A673 (cell line): ENCODE measurements at regions not wholly inside any gene's neighbourhood (a gene's known extent, or its start where the extent isn't known, plus 50 kb on each side); places are given as distances from the start of the nearest gene placed in this dataset.
A peak's percentile ranks its signal among the peaks of the same experiment; 100 is the strongest.
"Not testable (repeated sequence)": the region's sequence is repeated elsewhere in the genome, so short reads cannot be mapped to it uniquely, and the experiment has no call there.

Experiments
- BruUV-seq: library from RNA; stranded (reverse); fragments of 400-500 nt; replicated peaks from 2 replicates; lab custom pipeline; 2021; lab: Mats Ljungman, UMichigan
- CTCF ChIA-PET: fragments of 300-600 bp; sonication (Branson Sonifier 250); formaldehyde crosslinking; loops from one replicate; lab custom pipeline; 2022; ENCODE audit warnings: antibody characterized with exemption; lab: Charles Lee
- POLR2A ChIA-PET: fragments of 300-600 bp; sonication (Branson Sonifier 250); formaldehyde crosslinking; loops from one replicate; lab custom pipeline; 2022; ENCODE audit warnings: antibody characterized with exemption; ENCODE audit not compliant: low non-redundant PET; lab: Charles Lee
- DNase-seq: peaks from one replicate; pipeline ENCODE4 v3.0.0-alpha.2; 2015; ENCODE audit warnings: low spot score
- H3K27ac ChIP-seq: fragments of 200-600 bp; sonication (generic); 2 replicates; pipeline ENCODE4 v1.5.1; 2016; ENCODE audit warnings: mixed run types, low read depth, mild to moderate bottlenecking, mixed read lengths, antibody characterized with exemption, low read length; ENCODE audit not compliant: poor library complexity, severe bottlenecking
- H3K27me3 ChIP-seq: fragments of 200-600 bp; sonication (generic); replicated peaks from 2 replicates; pipeline ENCODE4 v1.6.1; 2017; ENCODE audit warnings: mixed run types, low read depth, mild to moderate bottlenecking, mixed read lengths, antibody characterized with exemption, low read length; ENCODE audit not compliant: insufficient read depth, poor library complexity
- H3K36me3 ChIP-seq: fragments of 200-600 bp; sonication (generic); 2 replicates; pipeline ENCODE4 v1.6.1; 2016; ENCODE audit warnings: mixed run types, mild to moderate bottlenecking, mixed read lengths, antibody characterized with exemption, low read length; ENCODE audit not compliant: insufficient read depth, poor library complexity, severe bottlenecking
- H3K4me1 ChIP-seq: fragments of 200-600 bp; sonication (generic); 2 replicates; pipeline ENCODE4 v1.6.1; 2017; ENCODE audit warnings: mixed run types, mild to moderate bottlenecking, mixed read lengths, antibody characterized with exemption, low read length; ENCODE audit not compliant: insufficient read depth, poor library complexity, severe bottlenecking
- H3K4me3 ChIP-seq: fragments of 200-600 bp; sonication (generic); 2 replicates; pipeline ENCODE4 v1.5.1; 2016; ENCODE audit warnings: low read depth, mixed run types, mild to moderate bottlenecking, mixed read lengths, low read length; ENCODE audit not compliant: poor library complexity, severe bottlenecking
- H3K9me3 ChIP-seq: fragments of 200-600 bp; sonication (generic); 2 replicates; pipeline ENCODE4 v1.6.1; 2016; ENCODE audit warnings: mixed run types, low read depth, mild to moderate bottlenecking, mixed read lengths, antibody characterized with exemption, low read length; ENCODE audit not compliant: poor library complexity, severe bottlenecking
- CTCF ChIP-seq: fragments of 300-800, 200-600 bp; sonication (generic); conservative IDR thresholded peaks from 2 replicates; pipeline ENCODE4 v1.5.1; 2017; ENCODE audit warnings: low read depth, mild to moderate bottlenecking, antibody characterized with exemption, low read length, moderate library complexity, mixed read lengths
- EZH2 ChIP-seq: fragments of 200-600 bp; sonication (generic); IDR thresholded peaks from 2 replicates; pipeline ENCODE4 v1.6.1; 2017; ENCODE audit warnings: borderline replicate concordance, low read depth, mild to moderate bottlenecking, mixed read lengths, antibody characterized with exemption, low read length; ENCODE audit not compliant: poor library complexity, severe bottlenecking
- intact Hi-C: fragments of 100-400 bp; cut with micrococcal nuclease; formaldehyde crosslinking; loops from one replicate; pipeline ENCODE4 v1.10.0; 2022; ENCODE audit not compliant: unreplicated experiment

DNA sequence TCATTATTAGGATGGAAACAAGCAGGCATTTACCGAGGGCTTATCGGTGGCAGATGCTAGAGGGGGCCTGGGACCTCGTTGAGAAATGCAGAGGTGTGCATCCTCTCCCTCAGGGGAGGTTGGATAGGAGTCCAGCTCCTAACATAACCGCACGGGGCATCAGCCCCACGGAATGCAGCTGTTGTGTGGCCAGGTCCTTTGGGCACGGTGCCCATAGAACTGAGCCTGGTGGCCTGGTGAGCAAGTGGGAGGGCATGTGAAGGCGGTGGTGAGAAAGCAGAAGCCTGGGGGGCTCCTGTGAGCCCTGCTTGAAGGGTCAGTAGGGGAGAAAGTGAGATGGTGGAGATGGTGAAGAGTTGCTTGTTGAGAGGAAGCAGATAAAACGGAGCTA is 143.7 kb downstream of the CDH26 start:
- intact Hi-C loops: no loop called here
- no peak for TF ChIP-seq EZH2
- no peak for TF ChIP-seq CTCF
- POLR2A ChIA-PET: no interaction called here

DNA sequence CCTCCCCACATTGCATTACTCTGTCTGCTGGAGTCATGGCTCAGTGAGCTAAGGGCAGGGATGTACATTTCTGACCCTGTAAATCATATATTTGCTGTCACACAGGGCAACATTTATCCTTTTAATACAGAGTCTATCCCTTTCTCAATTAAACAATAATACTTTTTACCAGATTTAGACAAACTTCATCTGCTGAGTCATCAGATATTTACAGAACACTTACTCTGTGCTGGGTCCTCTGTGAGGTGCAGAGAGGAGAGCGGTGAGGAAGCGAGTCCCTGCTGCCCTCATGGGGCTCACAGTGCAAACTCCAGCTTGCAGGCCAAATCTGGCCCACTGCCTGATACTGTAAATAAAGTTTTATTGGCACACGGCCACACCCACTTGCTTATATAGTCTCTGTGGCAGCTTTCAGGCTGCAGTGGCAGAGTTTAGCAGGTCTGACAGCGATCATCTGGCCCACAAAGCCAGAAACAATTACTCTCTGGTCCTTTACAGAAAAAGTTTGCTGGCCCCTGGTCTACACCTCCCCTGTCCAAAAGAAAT is 144.5 kb downstream of the CDH26 start:
- Histone ChIP-seq H3K36me3 (no peaks in the 10 kb centered on the region), H3K9me3 (peaks cover 3% of the 10 kb centered on the region), H3K27ac (no peak overlapping the region), H3K4me1 (peaks cover 7% of the 10 kb centered on the region), H3K4me3 (no peak overlapping the region), H3K27me3 (no peaks in the 10 kb centered on the region)
- no TSS peak for BruUV-seq
- intact Hi-C loops: no loop called here
- TF ChIP-seq CTCF (no peak), EZH2 (no peak)
- CTCF ChIA-PET: no interaction called here
- POLR2A ChIA-PET: no interaction called here
- peak; percentile 37 for DNase-seq

More for the DNA sequence above, 143.7 kb downstream of the CDH26 start:
- Histone ChIP-seq H3K27ac (no peak overlapping the region), H3K4me1 (peaks cover 7% of the 10 kb centered on the region), H3K9me3 (peaks cover 3% of the 10 kb centered on the region), H3K4me3 (no peak overlapping the region), H3K36me3 (no peaks in the 10 kb centered on the region), H3K27me3 (no peaks in the 10 kb centered on the region)
- CTCF ChIA-PET: no interaction called here
- DNase-seq: no peak
- no TSS peak for BruUV-seq

DNA sequence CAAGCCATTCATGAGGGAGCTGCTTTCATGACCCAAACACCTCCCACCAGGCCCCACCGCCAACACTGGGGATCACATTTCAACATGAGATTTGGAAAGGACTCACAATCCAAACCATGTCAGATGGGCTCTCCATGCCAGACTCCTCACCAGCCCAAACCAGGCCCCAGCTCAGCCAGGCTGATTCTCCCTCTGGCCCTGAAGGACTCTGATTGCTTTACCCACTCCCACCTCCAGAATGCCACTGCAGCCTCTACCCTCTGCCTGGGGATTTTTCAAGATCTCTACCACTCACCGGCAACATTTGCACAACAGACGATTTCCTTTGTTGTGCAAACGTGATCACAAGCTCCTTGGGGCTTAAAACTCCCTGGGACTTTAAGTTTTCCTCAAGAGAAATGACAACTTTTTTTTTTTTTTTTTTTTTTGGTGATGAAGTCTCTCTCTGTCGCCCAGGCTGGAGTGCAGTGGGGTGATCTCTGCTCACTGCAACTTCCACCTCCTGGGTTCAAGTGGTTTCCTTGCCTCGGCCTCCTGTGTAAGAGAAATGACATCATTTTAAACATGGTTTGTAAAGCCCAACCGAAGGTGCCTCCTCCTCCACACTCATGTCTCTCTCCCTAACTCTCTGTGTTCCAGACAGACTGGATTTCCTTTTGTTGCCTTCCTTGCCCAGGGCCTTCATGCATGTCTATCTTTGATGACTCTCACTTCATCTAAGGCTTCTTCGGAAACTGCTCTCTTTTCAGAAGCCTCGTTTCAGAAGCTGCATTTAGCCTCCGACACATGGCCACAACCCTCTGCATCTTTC is 147.0 kb downstream of the CDH26 start:
- Histone ChIP-seq H3K27me3 (no peaks in the 10 kb centered on the region), H3K27ac (no peak overlapping the region), H3K4me1 (peaks cover 7% of the 10 kb centered on the region), H3K9me3 (no peaks in the 10 kb centered on the region), H3K4me3 (no peak overlapping the region), H3K36me3 (no peaks in the 10 kb centered on the region)
- DNase-seq: no peak
- TF ChIP-seq CTCF: no peak
- TF ChIP-seq EZH2: no peak
- ChIA-PET CTCF (no interaction called here), POLR2A (interaction anchor here (0.6 kb wide), 1 partner anchor 82 kb away, joined by 4 read pairs; no protein-coding TSS in a partner anchor)
- intact Hi-C loops: no loop called here
- no TSS peak for BruUV-seq

GRCh38 chr20:60106186-60106585 is 148.0 kb downstream of the CDH26 start:
- H3K36me3 ChIP-seq, H3K4me3 ChIP-seq, H3K27me3 ChIP-seq, H3K27ac ChIP-seq, DNase-seq, BruUV-seq, POLR2A ChIA-PET, intact Hi-C loops, CTCF ChIA-PET, H3K9me3 ChIP-seq, H3K4me1 ChIP-seq: not testable (repeated sequence)
